Urinary bladder (tissue), 3 donors: ENCODE measurements at regions not wholly inside any gene's neighbourhood (a gene's known extent, or its start where the extent isn't known, plus 50 kb on each side); places are given as distances from the start of the nearest gene placed in this dataset.
A peak's percentile ranks its signal among the peaks of the same experiment; 100 is the strongest.
"Not testable (repeated sequence)": the region's sequence is repeated elsewhere in the genome, so short reads cannot be mapped to it uniquely, and the experiment has no call there.

ENCODE experiments used
- DNase-seq: peaks from one replicate; pipeline ENCODE4 v3.0.0-alpha.2; 2015; ENCODE audit errors: extremely low spot score
- H3K27ac ChIP-seq: one replicate; pipeline ENCODE4 v1.5.1; 2013; ENCODE audit warnings: low read depth, mild to moderate bottlenecking, moderate library complexity
- H3K36me3 ChIP-seq: one replicate; pipeline ENCODE4 v1.6.1; 2013; ENCODE audit warnings: mild to moderate bottlenecking, moderate library complexity; ENCODE audit not compliant: insufficient read depth
- H3K4me1 ChIP-seq: one replicate; pipeline ENCODE4 v1.6.1; 2013; ENCODE audit warnings: mild to moderate bottlenecking, moderate library complexity; ENCODE audit not compliant: insufficient read depth
- H3K4me3 ChIP-seq: one replicate; pipeline ENCODE4 v1.5.1; 2013; ENCODE audit warnings: low read depth, low read length
- WGBS: extraction: QIAGEN DNeasy Blood & Tissue Kit; methylation state at CpG from one replicate; pipeline ENCODE4 v1.1.7; 2013; 5-methylcytosine and 5-hydroxymethylcytosine counted together
- donor health status: healthy with polysubstance abuse.
- donor health status: healthy.

- 86% methylated on average over 11 of the region's 11 CpGs for WGBS
- Histone ChIP-seq H3K4me1 (no peaks in the 10 kb centered on the region), H3K4me3 (no peak overlapping the region), H3K36me3 (no peaks in the 10 kb centered on the region), H3K27ac (no peak overlapping the region)
- no peak for DNase-seq
These were observed 229.5 kb downstream of the GATA3 start for GRCh38 chr10:8283986-8284385.

GRCh38 chr10:8285970-8286369 is 231.5 kb downstream of the GATA3 start:
- not testable (repeated sequence) for H3K27ac ChIP-seq, DNase-seq, H3K36me3 ChIP-seq, H3K4me3 ChIP-seq, H3K4me1 ChIP-seq
- 88% methylated on average over 4 of the region's 4 CpGs for WGBS

- DNase-seq: no peak
- Histone ChIP-seq H3K4me1 (no peaks in the 10 kb centered on the region), H3K36me3 (no peaks in the 10 kb centered on the region), H3K27ac (no peak overlapping the region), H3K4me3 (no peak overlapping the region)
- WGBS: 80% methylated on average over 9 of the region's 9 CpGs
These were observed 234.1 kb downstream of the GATA3 start for GRCh38 chr10:8288600-8288999.

- DNase-seq: no peak
- WGBS: 49% methylated on average over 4 of the region's 4 CpGs
- Histone ChIP-seq H3K27ac (no peak overlapping the region), H3K4me1 (no peaks in the 10 kb centered on the region), H3K4me3 (no peak overlapping the region), H3K36me3 (no peaks in the 10 kb centered on the region)
These were observed 234.9 kb downstream of the GATA3 start for GRCh38 chr10:8289186-8289924.

- H3K4me1 ChIP-seq: no peaks in the 10 kb centered on the region
- H3K36me3 ChIP-seq: no peaks in the 10 kb centered on the region
- 67% methylated on average over 5 of the region's 5 CpGs for WGBS
- no peak overlapping the region for H3K4me3 ChIP-seq
- no peak for DNase-seq
- H3K27ac ChIP-seq: no peak overlapping the region
These were observed 240.3 kb downstream of the GATA3 start for GRCh38 chr10:8294779-8295178.

- Histone ChIP-seq H3K27ac (no peak overlapping the region), H3K36me3 (no peaks in the 10 kb centered on the region), H3K4me3 (no peak overlapping the region), H3K4me1 (no peaks in the 10 kb centered on the region)
- DNase-seq: no peak
- 97% methylated on average over 1 of the region's 1 CpG for WGBS
These were observed 240.8 kb downstream of the GATA3 start for GRCh38 chr10:8295311-8295710.

- H3K27ac ChIP-seq: no peak overlapping the region
- H3K4me3 ChIP-seq: no peak overlapping the region
- WGBS: 59% methylated on average over 22 of the region's 22 CpGs
- no peak for DNase-seq
- no peaks in the 10 kb centered on the region for H3K36me3 ChIP-seq
- no peaks in the 10 kb centered on the region for H3K4me1 ChIP-seq
These were observed 241.7 kb downstream of the GATA3 start for GRCh38 chr10:8296090-8296733.

GRCh38 chr10:8296734-8297101 is 242.2 kb downstream of the GATA3 start:
- H3K36me3 ChIP-seq: no peaks in the 10 kb centered on the region
- H3K4me1 ChIP-seq: no peaks in the 10 kb centered on the region
- H3K4me3 ChIP-seq: no peak overlapping the region
- DNase-seq: no peak
- WGBS: 89% methylated on average over 2 of the region's 2 CpGs
- H3K27ac ChIP-seq: no peak overlapping the region

GRCh38 chr10:8297107-8297506 is 242.6 kb downstream of the GATA3 start:
- 85% methylated on average over 2 of the region's 2 CpGs for WGBS
- no peak for DNase-seq
- no peak overlapping the region for H3K4me3 ChIP-seq
- no peak overlapping the region for H3K27ac ChIP-seq
- no peaks in the 10 kb centered on the region for H3K4me1 ChIP-seq
- H3K36me3 ChIP-seq: no peaks in the 10 kb centered on the region

- Histone ChIP-seq H3K36me3 (no peaks in the 10 kb centered on the region), H3K4me1 (no peaks in the 10 kb centered on the region), H3K27ac (no peak overlapping the region), H3K4me3 (no peak overlapping the region)
- DNase-seq: no peak
- WGBS: 18% methylated on average over 1 of the region's 1 CpG
These were observed 243.5 kb downstream of the GATA3 start for GRCh38 chr10:8297959-8298358.

- no peaks in the 10 kb centered on the region for H3K36me3 ChIP-seq
- H3K4me1 ChIP-seq: no peaks in the 10 kb centered on the region
- no peak overlapping the region for H3K4me3 ChIP-seq
- H3K27ac ChIP-seq: no peak overlapping the region
- WGBS: 49% methylated on average over 16 of the region's 16 CpGs
- DNase-seq: no peak
These were observed 244.5 kb downstream of the GATA3 start for GRCh38 chr10:8298896-8299570.

GRCh38 chr10:8300925-8301324 is 246.4 kb downstream of the GATA3 start:
- WGBS: 60% methylated on average over 5 of the region's 5 CpGs
- DNase-seq: no peak
- no peaks in the 10 kb centered on the region for H3K4me1 ChIP-seq

GRCh38 chr10:8301333-8301732 is 246.8 kb downstream of the GATA3 start:
- H3K36me3 ChIP-seq: no peaks in the 10 kb centered on the region
- no peak overlapping the region for H3K27ac ChIP-seq
- DNase-seq: peak; percentile 63
- no peak overlapping the region for H3K4me3 ChIP-seq
- H3K4me1 ChIP-seq: no peaks in the 10 kb centered on the region
- 61% methylated on average over 2 of the region's 2 CpGs for WGBS

More at GRCh38 chr10:8300925-8301324, 246.4 kb downstream of the GATA3 start:
- Histone ChIP-seq H3K4me3 (no peak overlapping the region), H3K36me3 (no peaks in the 10 kb centered on the region), H3K27ac (no peak overlapping the region)

- DNase-seq: peak; percentile 50
- H3K4me3 ChIP-seq: no peak overlapping the region
- no peak overlapping the region for H3K27ac ChIP-seq
- H3K36me3 ChIP-seq: no peaks in the 10 kb centered on the region
- H3K4me1 ChIP-seq: no peaks in the 10 kb centered on the region
- WGBS: 77% methylated on average over 4 of the region's 4 CpGs
These were observed 247.3 kb downstream of the GATA3 start for GRCh38 chr10:8301831-8302230.
